Gastroesophageal sphincter (tissue), 3 donors: ENCODE measurements at regions not wholly inside any gene's neighbourhood (a gene's known extent, or its start where the extent isn't known, plus 50 kb on each side); places are given as distances from the start of the nearest gene placed in this dataset.

Source experiments
- CTCF ChIP-seq, 4 experiments: fragments of 200-600 bp in 2 of 4; fragments of 450-650 bp in 2 of 4; sonication (generic) in 1 of 4; IDR thresholded peaks; one replicate each; pipeline ENCODE4 v1.5.1; 2017 to 2019; ENCODE audit warnings: antibody characterized with exemption in 4 of 4, mild to moderate bottlenecking in 2 of 4, moderate library complexity in 2 of 4
- POLR2AphosphoS5 ChIP-seq: sonication (generic); formaldehyde crosslinking; IDR thresholded peaks from one replicate; pipeline ENCODE4 v1.6.1; 2017; ENCODE audit warnings: antibody characterized with exemption

GRCh38 chr21:16900685-16901084 lies 612.2 kb upstream of the CXADR start:
- no peak for TF ChIP-seq CTCF (IDR thresholded peaks at IDR 0.05)
- TF ChIP-seq POLR2AphosphoS5 = no peak
